NCI-H345 treated with DMSO at 0.1 percent for 48 hours (cell line): ENCODE measurements at regions not wholly inside any gene's neighbourhood (a gene's known extent, or its start where the extent isn't known, plus 50 kb on each side); places are given as distances from the start of the nearest gene placed in this dataset.
"Not testable (repeated sequence)": the region's sequence is repeated elsewhere in the genome, so short reads cannot be mapped to it uniquely, and the experiment has no call there.

Experiments used
- DNase-seq: peaks from one replicate; lab custom pipeline; 2025; ENCODE audit not compliant: unreplicated experiment; lab: John Stamatoyannopoulos, UW

GRCh38 chr12:24379433-24379832, 430.0 kb upstream of the SOX5 start:
- DNase-seq: no peak

- peak; percentile 28 for DNase-seq
Observed at GRCh38 chr12:24378548-24379407, 429.3 kb upstream of the SOX5 start.

GRCh38 chr12:24374452-24374851, 425.0 kb upstream of the SOX5 start:
- no peak for DNase-seq

GRCh38 chr12:24373004-24373403, 423.5 kb upstream of the SOX5 start:
- DNase-seq: no peak

GRCh38 chr12:24366514-24366913, 417.0 kb upstream of the SOX5 start:
- no peak for DNase-seq

- DNase-seq: no peak
Observed at GRCh38 chr12:24364921-24365320, 415.5 kb upstream of the SOX5 start.

- DNase-seq: peak; percentile 16
Observed at GRCh38 chr12:24363177-24363754, 413.8 kb upstream of the SOX5 start.

GRCh38 chr12:24361877-24362580, 412.6 kb upstream of the SOX5 start:
- DNase-seq: peak; percentile 38

- no peak for DNase-seq
Observed at GRCh38 chr12:24360907-24361306, 411.4 kb upstream of the SOX5 start.

GRCh38 chr12:24360461-24360860, 411.0 kb upstream of the SOX5 start:
- no peak for DNase-seq

GRCh38 chr12:24360057-24360456, 410.6 kb upstream of the SOX5 start:
- DNase-seq: no peak

- no peak for DNase-seq
Observed at GRCh38 chr12:24359418-24359817, 409.9 kb upstream of the SOX5 start.

- no peak for DNase-seq
Observed at GRCh38 chr12:24356240-24356804, 406.9 kb upstream of the SOX5 start.

- no peak for DNase-seq
Observed at GRCh38 chr12:24352363-24352762, 402.9 kb upstream of the SOX5 start.

- DNase-seq: no peak
Observed at GRCh38 chr12:24349051-24349799, 399.8 kb upstream of the SOX5 start.

- not testable (repeated sequence) for DNase-seq
Observed at GRCh38 chr12:24348180-24348579, 398.7 kb upstream of the SOX5 start.

GRCh38 chr12:24328261-24328660, 378.8 kb upstream of the SOX5 start:
- no peak for DNase-seq

- DNase-seq: no peak
Observed at GRCh38 chr12:24325331-24325730, 375.9 kb upstream of the SOX5 start.

GRCh38 chr12:24307716-24308335, 358.4 kb upstream of the SOX5 start:
- no peak for DNase-seq

- DNase-seq: no peak
Observed at GRCh38 chr12:24307153-24307552, 357.7 kb upstream of the SOX5 start.

GRCh38 chr12:24306001-24306400, 356.5 kb upstream of the SOX5 start:
- no peak for DNase-seq
